ENCODE measurements at regions not wholly inside any gene's neighbourhood (a gene's known extent, or its start where the extent isn't known, plus 50 kb on each side); places are given as distances from the start of the nearest gene placed in this dataset.

DNA sequence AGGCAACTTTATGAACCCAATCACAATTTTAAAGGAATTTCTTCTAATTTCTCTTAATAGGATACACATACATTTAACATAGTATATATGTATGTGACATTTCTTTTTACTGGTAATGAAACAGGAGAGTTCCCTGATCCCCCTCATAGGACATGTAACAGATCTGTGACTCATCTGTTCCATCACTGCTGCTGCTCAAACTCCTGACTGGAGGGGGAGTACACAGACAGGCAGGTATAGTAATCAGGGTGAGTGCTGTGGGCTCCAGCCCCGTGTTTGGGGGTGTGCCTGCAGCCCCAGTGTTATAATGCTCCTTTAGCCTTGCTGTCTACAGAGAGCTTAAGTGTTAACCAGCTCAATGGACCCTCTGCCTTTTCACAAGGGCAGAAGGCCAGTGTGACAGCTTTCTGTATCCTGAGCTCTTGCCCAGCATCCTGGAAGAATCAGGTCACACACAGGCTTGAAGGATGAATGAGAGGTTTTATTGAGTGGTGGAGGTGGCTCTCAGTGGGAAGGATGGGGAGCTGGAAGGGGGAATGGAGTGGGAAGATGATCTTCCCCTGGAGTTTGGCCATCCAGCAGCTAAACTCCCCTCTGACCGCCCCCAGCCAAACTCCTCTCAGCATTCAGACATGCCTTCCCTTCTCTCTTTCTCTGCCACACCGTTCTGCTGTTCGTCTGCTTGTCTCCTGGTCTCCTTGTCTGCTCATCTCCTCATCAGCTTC, 161.3 kb downstream of the ZNF608 start:
- H3K36me3 ChIP-seq (ENCODE audit: control insufficient read depth, insufficient read depth, low read length): no peaks in the 10 kb centered on the region
- no peak for DNase-seq (ENCODE audit: low read depth, low spot score)
- no CpG with 5 or more reads among the region's 4 CpGs for WGBS (ENCODE audit: insufficient coverage, insufficient read length)

DNA sequence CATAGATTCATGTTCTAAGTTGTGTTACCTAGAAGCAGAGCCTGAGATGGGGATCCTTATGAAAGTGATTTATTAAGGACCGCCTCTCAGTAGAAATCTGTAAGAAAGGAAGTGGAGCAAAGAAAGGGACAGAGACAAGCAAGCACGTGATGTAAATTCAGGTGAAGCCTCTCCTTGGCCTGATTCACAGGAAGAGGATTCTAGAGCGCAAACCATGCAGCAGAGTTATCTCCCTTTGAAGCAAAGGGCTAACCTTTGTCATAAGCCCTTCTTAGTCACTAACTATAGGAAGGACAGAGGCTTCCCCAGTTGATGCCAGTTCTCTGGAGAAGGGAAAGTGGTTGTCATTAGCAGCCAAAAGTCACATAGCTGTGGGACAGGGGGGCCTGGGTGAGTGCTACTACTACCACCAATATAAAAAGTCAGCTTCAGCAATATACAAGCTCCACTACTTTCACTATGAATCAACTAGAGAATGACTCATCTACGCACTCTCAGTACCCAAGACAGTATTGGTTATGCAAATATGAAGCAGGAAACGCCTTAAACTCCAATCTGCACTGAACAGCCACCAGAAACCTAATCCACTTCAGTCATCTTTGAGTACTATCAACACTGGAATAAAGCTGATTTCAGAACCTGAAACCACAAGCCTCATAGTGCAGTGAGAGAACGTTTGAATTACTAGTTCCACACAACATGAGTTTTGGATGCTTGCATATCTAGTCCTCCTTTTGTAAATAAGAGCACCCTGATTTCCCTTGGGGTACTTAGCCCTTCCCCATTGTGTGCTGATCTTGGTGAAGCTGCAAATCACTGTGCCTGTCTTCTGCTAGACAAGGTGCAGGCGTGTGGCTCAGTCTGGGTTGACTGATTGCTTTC, 162.7 kb downstream of the ZNF608 start:
- Histone ChIP-seq H3K36me3 (ENCODE audit: control insufficient read depth, insufficient read depth, low read length) (no peaks in the 10 kb centered on the region), H3K9me3 (ENCODE audit: control insufficient read depth, insufficient read depth, low read length) (no peaks in the 10 kb centered on the region), H3K27me3 (ENCODE audit: control insufficient read depth, insufficient read depth, low read length) (peaks cover 6% of the 10 kb centered on the region; the same call in 1 of the 2 replicates), H3K4me1 (ENCODE audit: control insufficient read depth, insufficient read depth, low read length) (peaks cover 6% of the 10 kb centered on the region), H3K4me3 (ENCODE audit: low read length) (no peak overlapping the region), H3K27ac (ENCODE audit: low read length) (no peak overlapping the region)
- DNase-seq (ENCODE audit: low read depth, low spot score): no peak
- no CpG with 5 or more reads among the region's 7 CpGs for WGBS (ENCODE audit: insufficient coverage, insufficient read length)

More for the DNA sequence above, 161.3 kb downstream of the ZNF608 start:
- no peaks in the 10 kb centered on the region for H3K9me3 ChIP-seq (ENCODE audit: control insufficient read depth, insufficient read depth, low read length)
- no peak overlapping the region for H3K4me3 ChIP-seq (ENCODE audit: low read length)
- peaks cover 6% of the 10 kb centered on the region; the same call in 1 of the 2 replicates for H3K27me3 ChIP-seq (ENCODE audit: control insufficient read depth, insufficient read depth, low read length)
- H3K27ac ChIP-seq (ENCODE audit: low read length): no peak overlapping the region
- H3K4me1 ChIP-seq (ENCODE audit: control insufficient read depth, insufficient read depth, low read length): peaks cover 6% of the 10 kb centered on the region

DNA sequence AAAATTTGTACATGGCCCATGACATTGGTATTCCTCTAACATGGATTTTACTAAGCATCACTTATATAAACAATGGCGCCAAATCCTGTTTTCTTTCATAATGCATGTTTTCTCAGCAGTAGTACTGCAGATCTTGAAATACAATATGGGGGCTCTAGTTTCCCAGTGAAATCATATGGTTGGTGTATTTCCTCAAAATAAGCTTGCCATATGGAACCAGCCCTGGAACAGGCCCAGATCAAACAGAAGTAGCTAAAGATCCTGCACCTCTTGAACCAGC, 163.9 kb downstream of the ZNF608 start:
- no peaks in the 10 kb centered on the region for H3K36me3 ChIP-seq (ENCODE audit: control insufficient read depth, insufficient read depth, low read length)
- no peak overlapping the region for H3K4me3 ChIP-seq (ENCODE audit: low read length)
- no peak overlapping the region for H3K27ac ChIP-seq (ENCODE audit: low read length)
- H3K27me3 ChIP-seq (ENCODE audit: control insufficient read depth, insufficient read depth, low read length): peaks cover 6% of the 10 kb centered on the region; the same call in 1 of the 2 replicates
- peaks cover 6% of the 10 kb centered on the region for H3K4me1 ChIP-seq (ENCODE audit: control insufficient read depth, insufficient read depth, low read length)
- DNase-seq (ENCODE audit: low read depth, low spot score): no peak
- H3K9me3 ChIP-seq (ENCODE audit: control insufficient read depth, insufficient read depth, low read length): no peaks in the 10 kb centered on the region
- WGBS (ENCODE audit: insufficient coverage, insufficient read length): no CpG with 5 or more reads among the region's 1 CpG

DNA sequence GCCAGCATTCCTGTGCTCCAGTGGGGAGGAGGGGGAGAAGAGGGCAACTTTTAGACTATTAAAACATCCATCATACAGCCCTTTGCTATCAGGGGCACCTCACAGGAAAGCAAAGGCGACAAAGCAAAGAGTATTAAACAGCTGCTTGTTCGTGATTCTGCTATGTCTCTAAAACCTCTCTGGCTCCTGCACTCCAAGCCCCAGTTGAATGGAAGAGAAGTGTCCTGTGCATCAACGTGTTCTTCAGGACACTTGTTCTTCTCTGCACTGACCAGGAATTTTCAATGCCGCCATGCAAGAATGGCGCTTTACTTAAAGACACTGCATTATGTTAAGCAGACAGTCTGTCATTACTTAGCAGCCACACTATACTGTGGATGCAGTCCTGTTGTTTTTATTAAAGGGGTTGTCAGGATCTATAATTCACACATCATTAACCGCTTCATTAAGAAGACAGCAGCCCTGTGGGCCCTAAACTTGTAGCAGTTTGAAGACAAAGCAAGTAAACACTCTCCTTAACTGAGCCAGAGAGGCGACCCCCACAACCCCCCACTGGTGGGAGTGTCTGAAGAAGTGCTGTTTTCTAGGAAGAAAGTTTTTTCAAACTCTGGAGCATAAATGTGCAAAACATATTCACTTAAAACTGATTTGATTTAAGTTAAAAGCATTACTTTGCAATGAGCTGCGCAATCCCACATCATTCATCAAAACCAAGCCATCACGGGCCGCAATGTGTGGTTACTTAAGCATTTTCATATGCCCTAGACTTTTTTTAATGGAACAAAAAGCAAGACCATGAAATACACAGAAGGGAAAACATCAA, 164.5 kb downstream of the ZNF608 start:
- DNase-seq (ENCODE audit: low read depth, low spot score): no peak
- WGBS (ENCODE audit: insufficient coverage, insufficient read length): no CpG with 5 or more reads among the region's 10 CpGs
- peaks cover 6% of the 10 kb centered on the region; the same call in 1 of the 2 replicates for H3K27me3 ChIP-seq (ENCODE audit: control insufficient read depth, insufficient read depth, low read length)
- H3K27ac ChIP-seq (ENCODE audit: low read length): peak overlapping the region; percentile 5
- no peak overlapping the region for H3K4me3 ChIP-seq (ENCODE audit: low read length)
- H3K36me3 ChIP-seq (ENCODE audit: control insufficient read depth, insufficient read depth, low read length): no peaks in the 10 kb centered on the region
- H3K9me3 ChIP-seq (ENCODE audit: control insufficient read depth, insufficient read depth, low read length): no peaks in the 10 kb centered on the region
- H3K4me1 ChIP-seq (ENCODE audit: control insufficient read depth, insufficient read depth, low read length): peaks cover 6% of the 10 kb centered on the region

DNA sequence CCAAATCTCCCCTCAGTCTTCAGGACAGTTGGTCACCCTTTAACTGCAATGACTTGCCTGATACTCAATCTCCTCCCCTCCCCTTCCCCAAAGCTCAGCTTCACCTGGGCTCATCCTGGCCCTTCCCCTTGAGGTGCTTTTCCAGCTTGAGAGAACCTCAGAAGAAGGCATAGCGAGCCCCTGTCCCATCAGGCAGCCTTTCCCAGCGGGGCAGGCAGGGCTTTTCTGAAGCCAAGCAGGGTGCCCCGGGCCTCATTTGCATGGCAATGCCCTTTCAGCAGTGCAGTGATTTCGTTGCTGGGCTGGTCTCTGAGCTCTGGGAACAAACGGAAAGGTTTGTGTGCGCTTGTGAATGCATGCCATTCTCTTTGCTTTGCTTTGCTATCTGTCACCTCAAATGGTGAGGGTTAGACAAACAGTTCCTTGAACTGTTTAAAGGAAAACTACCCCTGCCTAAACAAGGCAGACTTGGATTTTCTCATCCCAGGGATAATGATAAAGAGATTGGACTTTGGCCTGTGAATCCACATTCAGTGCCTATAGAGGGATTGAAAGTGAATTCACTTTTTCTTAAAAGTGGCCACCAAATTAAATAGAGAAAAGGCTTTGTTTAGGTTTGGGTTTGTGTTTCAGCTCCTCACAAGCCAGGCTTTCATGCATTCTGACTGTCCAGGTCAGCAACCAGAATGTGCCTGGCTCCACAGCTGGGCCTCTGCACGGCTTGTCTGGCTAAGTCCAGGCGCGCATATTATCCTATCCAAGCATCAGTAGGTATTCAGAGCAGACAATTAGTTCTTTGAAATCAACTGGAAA, 165.3 kb downstream of the ZNF608 start:
- Histone ChIP-seq H3K27me3 (ENCODE audit: control insufficient read depth, insufficient read depth, low read length) (peaks cover 6% of the 10 kb centered on the region; the same call in 1 of the 2 replicates), H3K9me3 (ENCODE audit: control insufficient read depth, insufficient read depth, low read length) (no peaks in the 10 kb centered on the region), H3K36me3 (ENCODE audit: control insufficient read depth, insufficient read depth, low read length) (no peaks in the 10 kb centered on the region), H3K4me3 (ENCODE audit: low read length) (no peak overlapping the region), H3K4me1 (ENCODE audit: control insufficient read depth, insufficient read depth, low read length) (peaks cover 6% of the 10 kb centered on the region), H3K27ac (ENCODE audit: low read length) (peak overlapping the region; percentile 5)
- peak; percentile 89 for DNase-seq (ENCODE audit: low read depth, low spot score)
- WGBS (ENCODE audit: insufficient coverage, insufficient read length): no CpG with 5 or more reads among the region's 9 CpGs

DNA sequence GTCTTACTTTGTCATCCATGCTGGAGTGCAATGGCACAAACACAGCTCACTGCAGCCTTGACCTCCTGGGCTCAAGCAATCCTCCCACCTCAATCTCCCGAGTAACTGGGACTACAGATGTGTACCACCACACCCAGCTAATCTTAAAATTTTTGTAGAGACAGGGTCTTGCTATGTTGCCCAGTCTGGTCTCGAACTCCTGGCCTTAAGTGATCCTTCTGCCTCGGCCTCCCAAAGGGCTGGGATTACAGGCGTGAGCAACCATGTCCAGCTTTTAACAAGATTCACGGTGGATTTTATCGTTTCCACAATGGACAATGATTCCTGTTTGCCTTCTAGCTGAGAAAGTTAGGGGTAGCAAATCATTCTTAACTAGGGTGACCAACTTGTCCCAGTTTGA, 165.9 kb downstream of the ZNF608 start:
- Histone ChIP-seq H3K4me1 (ENCODE audit: control insufficient read depth, insufficient read depth, low read length) (peaks cover 6% of the 10 kb centered on the region), H3K36me3 (ENCODE audit: control insufficient read depth, insufficient read depth, low read length) (no peaks in the 10 kb centered on the region), H3K4me3 (ENCODE audit: low read length) (no peak overlapping the region), H3K27ac (ENCODE audit: low read length) (no peak overlapping the region), H3K9me3 (ENCODE audit: control insufficient read depth, insufficient read depth, low read length) (no peaks in the 10 kb centered on the region), H3K27me3 (ENCODE audit: control insufficient read depth, insufficient read depth, low read length) (peaks cover 6% of the 10 kb centered on the region; the same call in 1 of the 2 replicates)
- no CpG with 5 or more reads among the region's 6 CpGs for WGBS (ENCODE audit: insufficient coverage, insufficient read length)
- DNase-seq (ENCODE audit: low read depth, low spot score): no peak

DNA sequence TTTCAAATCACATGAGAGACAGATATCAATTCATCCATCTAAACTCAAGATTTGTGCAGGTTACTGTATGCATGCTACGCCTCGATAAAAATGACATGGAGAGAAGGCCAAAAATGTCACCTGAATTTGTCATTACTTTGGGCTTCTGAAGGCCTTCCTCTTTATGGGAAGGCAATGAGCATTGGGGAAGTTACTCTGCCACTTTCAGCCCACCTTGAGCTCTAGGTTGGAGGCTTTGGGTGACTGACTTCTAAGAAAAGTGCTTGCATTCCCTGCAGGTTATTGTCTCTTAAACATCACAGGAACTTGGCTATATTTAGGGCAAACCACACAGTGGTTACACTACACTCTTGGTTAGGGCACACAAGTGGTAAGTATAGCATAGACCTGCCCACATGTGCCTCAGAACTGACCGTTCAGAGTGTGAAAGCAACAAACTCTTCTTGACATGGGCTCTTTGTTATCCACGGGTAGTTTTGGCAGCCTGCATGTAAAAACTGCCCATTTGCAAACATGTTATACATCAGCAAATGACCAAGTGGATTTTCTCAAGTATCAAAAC, 169.5 kb downstream of the ZNF608 start:
- H3K27me3 ChIP-seq (ENCODE audit: control insufficient read depth, insufficient read depth, low read length): peaks cover 4% of the 10 kb centered on the region; the same call in 1 of the 2 replicates
- H3K36me3 ChIP-seq (ENCODE audit: control insufficient read depth, insufficient read depth, low read length): no peaks in the 10 kb centered on the region
- H3K9me3 ChIP-seq (ENCODE audit: control insufficient read depth, insufficient read depth, low read length): no peaks in the 10 kb centered on the region
- no CpG with 5 or more reads among the region's 4 CpGs for WGBS (ENCODE audit: insufficient coverage, insufficient read length)
- peaks cover 7% of the 10 kb centered on the region for H3K4me1 ChIP-seq (ENCODE audit: control insufficient read depth, insufficient read depth, low read length)
- H3K4me3 ChIP-seq (ENCODE audit: low read length): no peak overlapping the region
- DNase-seq (ENCODE audit: low read depth, low spot score): no peak
- no peak overlapping the region for H3K27ac ChIP-seq (ENCODE audit: low read length)

DNA sequence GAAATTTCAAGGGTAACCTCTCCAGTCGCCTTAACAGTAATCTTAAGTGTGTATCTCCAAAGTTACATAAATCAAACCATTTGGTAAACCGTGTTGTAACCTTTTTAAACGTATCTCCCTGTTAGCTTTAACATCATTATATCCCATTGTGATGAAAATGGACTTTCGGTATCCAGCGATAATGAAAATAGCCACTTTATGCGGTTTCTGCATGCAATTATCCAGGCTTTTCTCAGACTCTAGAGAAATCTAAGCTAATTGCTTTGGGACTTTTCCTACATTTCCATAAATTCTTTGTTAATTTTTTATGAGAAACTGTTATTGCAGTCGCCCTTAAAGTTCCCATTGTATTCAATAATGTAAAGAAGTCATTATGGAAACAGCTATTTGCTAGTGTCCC, 170.7 kb downstream of the ZNF608 start:
- no peak for DNase-seq (ENCODE audit: low read depth, low spot score)
- Histone ChIP-seq H3K4me3 (ENCODE audit: low read length) (no peak overlapping the region), H3K36me3 (ENCODE audit: control insufficient read depth, insufficient read depth, low read length) (no peaks in the 10 kb centered on the region), H3K4me1 (ENCODE audit: control insufficient read depth, insufficient read depth, low read length) (peaks cover 2% of the 10 kb centered on the region; the same call in 1 of the 2 replicates), H3K9me3 (ENCODE audit: control insufficient read depth, insufficient read depth, low read length) (no peaks in the 10 kb centered on the region), H3K27me3 (ENCODE audit: control insufficient read depth, insufficient read depth, low read length) (no peaks in the 10 kb centered on the region), H3K27ac (ENCODE audit: low read length) (no peak overlapping the region)
- no CpG with 5 or more reads among the region's 7 CpGs for WGBS (ENCODE audit: insufficient coverage, insufficient read length)

DNA sequence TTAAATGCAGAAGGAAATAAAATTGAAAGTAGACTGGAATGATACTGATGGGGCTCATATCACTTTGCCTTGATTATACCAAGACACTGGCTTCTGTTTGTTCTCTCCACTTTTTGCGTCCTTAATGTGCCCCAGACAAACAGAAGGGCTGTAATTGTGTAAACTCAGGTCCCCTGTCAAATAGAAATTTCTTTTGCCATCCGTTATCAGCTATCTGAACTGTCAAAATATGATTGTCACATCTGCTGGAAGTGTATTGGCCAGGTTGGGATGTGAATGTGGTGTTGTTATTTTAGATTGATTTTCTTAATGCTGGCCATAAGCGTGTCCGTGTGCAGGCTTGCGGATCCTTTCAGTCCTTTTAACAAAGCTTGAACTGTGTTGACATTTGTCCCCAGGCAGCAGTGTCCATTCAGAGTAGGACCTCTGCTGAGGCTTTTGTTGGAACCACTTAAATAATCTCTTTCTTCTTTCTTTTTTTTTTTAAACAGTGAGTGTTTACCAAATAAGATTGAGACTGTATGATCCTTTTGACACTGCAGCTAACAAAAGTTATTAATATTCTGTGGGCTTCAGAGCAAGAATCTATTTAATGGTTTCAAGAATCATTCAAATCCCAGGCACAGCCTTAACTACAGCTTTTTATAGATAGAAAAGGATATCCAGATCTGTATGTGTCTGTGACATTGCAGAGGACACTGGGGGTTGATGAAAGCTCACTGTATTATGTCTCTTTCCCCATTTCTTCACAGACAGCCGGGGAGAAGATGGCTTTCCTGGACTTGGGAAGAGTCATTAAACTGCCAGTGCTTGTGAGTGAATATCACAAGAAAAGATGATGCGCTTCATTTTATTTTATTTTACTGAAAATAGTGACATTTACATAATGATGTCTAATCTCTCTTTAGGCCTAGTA, 171.7 kb downstream of the ZNF608 start:
- H3K9me3 ChIP-seq (ENCODE audit: control insufficient read depth, insufficient read depth, low read length): no peaks in the 10 kb centered on the region
- H3K27ac ChIP-seq (ENCODE audit: low read length): no peak overlapping the region
- H3K27me3 ChIP-seq (ENCODE audit: control insufficient read depth, insufficient read depth, low read length): no peaks in the 10 kb centered on the region
- no CpG with 5 or more reads among the region's 7 CpGs for WGBS (ENCODE audit: insufficient coverage, insufficient read length)
- H3K36me3 ChIP-seq (ENCODE audit: control insufficient read depth, insufficient read depth, low read length): no peaks in the 10 kb centered on the region
- DNase-seq (ENCODE audit: low read depth, low spot score): no peak
- H3K4me1 ChIP-seq (ENCODE audit: control insufficient read depth, insufficient read depth, low read length): peaks cover 2% of the 10 kb centered on the region; the same call in 1 of the 2 replicates
- no peak overlapping the region for H3K4me3 ChIP-seq (ENCODE audit: low read length)

All from iPS DF 6.9 (cell line).